ENCODE measurements at regions not wholly inside any gene's neighbourhood (a gene's known extent, or its start where the extent isn't known, plus 50 kb on each side); places are given as distances from the start of the nearest gene placed in this dataset.
A peak's percentile ranks its signal among the peaks of the same experiment; 100 is the strongest.

- DNase-seq: no peak
These were observed 246.7 kb upstream of the TPK1 start for GRCh38 chr7:145082366-145083161.

GRCh38 chr7:145065473-145065872 lies 229.6 kb upstream of the TPK1 start:
- DNase-seq: no peak

DNA sequence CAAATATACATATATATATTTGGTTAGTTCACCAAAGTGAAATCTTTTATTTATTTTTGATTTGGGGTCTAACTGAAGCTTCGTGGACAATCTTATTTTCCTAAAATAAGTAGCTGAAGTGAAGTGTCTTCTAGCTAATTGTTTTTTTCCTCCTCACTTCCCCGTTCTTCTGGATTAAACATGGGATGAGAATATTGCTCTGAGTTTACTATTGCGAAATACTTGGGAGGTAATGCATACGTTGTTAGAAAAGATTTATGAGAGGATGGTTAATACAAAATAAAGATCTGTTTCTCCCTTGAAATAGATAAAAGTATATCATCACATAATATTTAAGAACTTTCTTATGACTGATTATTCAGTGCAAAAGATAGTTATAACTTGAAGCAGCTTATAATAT lies 228.3 kb upstream of the TPK1 start:
- no peak for DNase-seq

- DNase-seq: no peak
These were observed 217.9 kb upstream of the TPK1 start for GRCh38 chr7:145053781-145054180.

DNA sequence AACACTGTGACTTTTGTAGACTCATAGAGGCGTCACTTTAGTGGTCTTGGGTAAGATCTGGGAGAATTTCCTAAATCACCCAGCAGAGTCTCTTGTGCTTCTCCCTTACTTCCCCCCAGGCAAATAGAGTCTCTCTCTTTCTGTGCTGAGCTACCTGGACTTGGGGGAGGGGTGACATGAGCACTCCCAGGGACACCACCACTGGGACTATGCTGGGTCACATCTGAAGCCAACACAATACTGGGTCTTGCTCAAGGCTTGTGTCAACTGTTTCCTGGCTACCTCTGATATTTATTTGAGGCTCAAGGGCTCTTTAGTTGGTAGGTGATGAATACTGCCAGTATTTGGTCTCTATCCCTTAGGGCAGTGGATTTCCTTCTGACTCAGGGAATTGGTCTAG lies 214.6 kb upstream of the TPK1 start:
- DNase-seq: no peak

- peak; percentile 6 for DNase-seq
These were observed 201.0 kb upstream of the TPK1 start for GRCh38 chr7:145036604-145037405.

DNA sequence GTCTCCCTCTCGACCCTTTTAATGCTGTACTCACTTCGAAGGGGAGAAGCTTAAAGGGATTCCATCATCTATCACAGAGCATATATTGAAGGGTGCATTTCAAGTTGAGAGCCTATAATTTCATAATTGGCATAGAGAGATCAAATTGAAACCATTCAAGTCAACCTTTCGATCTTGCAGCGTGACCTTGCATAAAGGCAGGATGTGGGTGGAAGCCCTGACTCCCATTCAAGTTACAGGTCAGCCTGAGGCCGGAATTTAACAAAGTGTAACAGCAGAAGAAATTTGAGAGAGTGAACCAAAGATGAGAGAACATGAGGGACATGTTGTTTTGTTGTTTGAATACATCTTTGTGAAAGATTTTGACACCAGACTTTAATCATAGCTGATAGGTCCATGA lies 195.3 kb upstream of the TPK1 start:
- DNase-seq: no peak

DNA sequence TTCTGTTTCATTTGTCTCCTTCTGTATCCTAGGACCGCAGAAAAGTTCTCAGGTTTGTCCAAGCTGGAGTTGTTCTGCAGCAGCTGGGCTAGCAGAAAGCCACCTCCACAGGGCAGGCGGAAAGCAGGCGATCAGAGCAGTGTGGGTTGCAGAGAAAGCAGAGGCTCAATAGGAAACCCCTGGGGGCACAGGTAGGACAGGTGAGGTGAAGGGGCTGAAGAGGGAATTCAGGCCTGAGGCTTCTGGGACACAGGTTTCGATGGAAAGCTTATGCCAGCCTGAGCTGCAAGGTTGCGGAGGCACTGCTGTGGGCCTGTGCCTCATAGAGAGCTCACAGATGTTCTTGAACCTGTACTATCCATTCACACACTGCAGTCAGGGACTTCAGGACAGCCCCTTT lies 194.9 kb upstream of the TPK1 start:
- DNase-seq: no peak

- no peak for DNase-seq
These were observed 184.6 kb upstream of the TPK1 start for GRCh38 chr7:145020454-145020853.

- no peak for DNase-seq
These were observed 180.2 kb upstream of the TPK1 start for GRCh38 chr7:145016068-145016467.

DNA sequence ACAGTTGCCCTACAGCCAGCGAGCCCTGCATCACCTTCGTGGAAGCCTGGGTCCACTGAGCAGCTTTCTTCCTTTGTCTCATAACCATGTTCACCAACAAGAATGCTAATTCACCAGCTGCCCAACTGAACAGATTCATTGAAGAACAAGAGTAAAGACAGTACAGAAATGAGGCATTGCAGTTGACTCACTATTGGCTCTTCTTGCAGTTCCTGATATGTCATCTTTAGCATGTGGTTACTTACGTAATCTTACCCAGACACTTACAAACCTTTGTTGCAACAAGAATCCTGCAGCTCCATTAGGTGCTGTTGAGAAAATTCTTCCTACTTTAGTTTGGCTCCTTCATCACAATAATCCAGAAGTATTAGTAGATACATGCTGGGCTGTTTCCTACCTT lies 174.0 kb upstream of the TPK1 start:
- no peak for DNase-seq

DNA sequence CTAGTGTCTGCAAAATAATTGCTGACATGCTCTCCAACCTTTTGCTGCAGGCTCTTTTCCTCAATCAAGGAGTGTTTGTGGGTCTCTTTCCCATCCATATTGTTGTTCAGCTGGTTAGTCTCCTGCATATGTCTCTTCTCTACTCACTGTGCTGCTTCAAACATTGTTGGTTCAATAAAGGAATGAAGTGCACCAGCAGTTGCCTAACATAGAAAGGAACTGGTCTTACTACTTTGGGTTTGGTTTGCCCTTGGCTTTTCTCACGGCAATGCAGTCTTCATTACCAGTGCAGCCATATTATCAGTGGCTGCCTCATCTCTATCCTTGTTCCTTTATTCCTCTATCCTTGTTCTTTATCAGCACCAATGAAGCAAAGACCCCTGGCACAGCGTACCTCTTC lies 169.7 kb upstream of the TPK1 start:
- DNase-seq: no peak

DNA sequence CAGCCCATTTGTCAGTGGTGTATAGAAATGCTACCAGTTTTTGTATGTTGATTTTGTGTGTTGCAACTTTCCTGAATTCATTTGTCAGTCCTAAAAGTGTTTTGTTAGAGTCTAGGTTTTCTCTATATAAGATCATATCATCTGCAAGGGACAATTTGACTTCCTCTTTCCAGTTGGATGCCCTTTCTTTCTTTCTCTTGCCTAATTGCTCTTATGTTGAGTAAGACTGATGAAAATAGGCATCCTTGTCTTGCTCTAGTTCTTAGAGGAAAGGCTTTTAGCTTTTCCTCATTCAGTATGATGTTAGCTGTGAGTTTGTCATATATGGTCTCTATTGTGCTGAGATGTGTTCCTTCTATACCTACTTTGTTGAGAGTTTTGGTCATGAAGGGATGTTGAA lies 161.7 kb upstream of the TPK1 start:
- no peak for DNase-seq

GRCh38 chr7:144995495-144995894 lies 159.6 kb upstream of the TPK1 start:
- DNase-seq: no peak

DNA sequence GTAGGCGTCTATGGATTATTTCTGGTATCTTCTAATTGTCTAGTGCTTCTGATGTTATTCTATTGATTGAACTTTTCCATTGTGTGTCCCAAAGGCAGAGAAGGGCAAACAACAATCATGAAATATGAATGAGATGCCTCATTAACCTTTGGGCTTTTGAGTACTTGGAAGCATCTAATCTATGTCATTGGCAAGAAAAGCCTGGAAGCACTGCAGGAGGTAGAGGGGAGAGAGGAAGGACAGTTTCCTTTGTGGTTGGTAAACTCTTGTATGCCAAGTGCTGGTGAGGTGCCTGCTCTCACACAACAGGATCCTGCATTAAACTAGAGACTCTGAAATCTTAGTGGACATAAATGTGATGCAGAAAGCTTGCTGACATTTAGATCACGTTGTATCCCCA lies 155.2 kb upstream of the TPK1 start:
- no peak for DNase-seq

GRCh38 chr7:144987686-144988085 lies 151.8 kb upstream of the TPK1 start:
- no peak for DNase-seq

DNA sequence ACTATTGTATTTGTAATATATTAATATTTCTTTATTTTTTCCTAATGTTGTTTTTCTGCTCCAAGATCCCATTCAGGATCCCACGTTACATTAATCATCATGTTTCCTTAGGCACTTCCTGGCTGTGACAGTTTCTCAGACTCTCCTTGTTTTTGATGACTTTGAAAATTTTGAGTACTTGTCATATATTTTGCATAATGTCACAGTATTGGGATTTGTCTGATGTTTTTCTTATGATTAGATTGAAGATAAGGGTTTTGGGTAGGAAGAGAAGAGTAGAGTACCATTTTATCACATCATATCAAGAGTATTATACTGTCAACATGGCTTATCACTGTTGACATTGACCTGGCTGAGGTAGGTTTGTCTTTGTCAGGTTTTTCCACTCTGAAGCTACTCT lies 146.3 kb upstream of the TPK1 start:
- DNase-seq: no peak

- DNase-seq: no peak
These were observed 140.0 kb upstream of the TPK1 start for GRCh38 chr7:144975882-144976281.

DNA sequence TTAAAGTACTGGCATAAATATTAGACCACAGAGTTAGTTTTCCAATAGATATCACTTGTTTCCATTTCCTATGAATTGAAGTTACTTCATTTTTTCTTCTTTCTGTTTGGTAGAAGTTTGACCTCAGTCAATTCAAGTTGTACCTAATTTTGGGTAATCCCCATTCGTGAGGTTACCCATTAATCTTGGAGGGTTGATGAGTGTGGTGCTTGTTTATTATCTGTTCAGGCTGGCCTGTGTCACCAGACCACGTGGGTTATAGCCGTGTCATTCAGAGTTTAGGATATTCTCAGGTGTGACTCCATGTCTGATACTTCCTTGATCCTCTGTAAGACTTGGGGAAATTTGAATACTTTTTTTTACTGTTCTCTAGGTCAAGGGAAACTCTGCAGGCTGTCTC lies 133.9 kb upstream of the TPK1 start:
- no peak for DNase-seq

DNA sequence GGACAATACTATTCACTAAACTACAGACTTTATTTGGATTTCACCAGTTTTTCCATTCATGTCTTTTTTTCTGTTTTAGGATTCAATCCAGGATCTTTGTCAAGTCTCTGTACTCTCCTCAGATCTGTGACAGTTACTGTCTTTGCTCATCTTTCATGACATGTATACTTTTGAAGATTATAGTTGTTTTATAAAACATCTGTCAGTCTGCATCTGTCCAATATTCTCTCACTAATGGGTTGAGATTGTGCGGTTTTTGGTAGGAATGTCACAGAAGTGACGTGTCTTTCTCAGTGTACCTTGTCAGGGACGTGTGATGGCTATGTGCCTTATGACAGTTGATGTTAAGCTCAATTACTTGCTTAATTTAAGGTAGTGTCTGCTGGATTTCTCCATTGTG lies 124.9 kb upstream of the TPK1 start:
- DNase-seq: no peak

GRCh38 chr7:144957998-144958397 lies 122.1 kb upstream of the TPK1 start:
- no peak for DNase-seq

DNA sequence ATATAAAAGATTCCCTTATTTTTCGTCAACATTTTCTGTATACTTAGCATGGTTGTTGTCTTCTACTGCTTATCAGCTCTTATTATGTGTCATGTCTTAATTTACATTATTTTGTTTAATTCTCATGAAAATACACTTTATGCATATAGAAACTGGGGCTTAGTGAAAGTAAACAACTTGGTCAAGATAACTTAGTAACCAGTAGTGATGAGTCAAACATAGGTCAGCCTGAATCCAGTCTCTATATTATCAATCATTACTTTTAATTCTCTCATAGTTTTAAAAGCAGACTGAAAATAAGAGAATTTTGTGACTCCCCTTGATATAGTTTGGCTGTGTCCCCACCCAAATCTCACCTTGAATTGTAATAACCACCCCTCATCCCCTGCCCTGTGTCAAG lies 119.6 kb upstream of the TPK1 start:
- DNase-seq: no peak

- no peak for DNase-seq
These were observed 105.3 kb upstream of the TPK1 start for GRCh38 chr7:144941127-144941526.

DNA sequence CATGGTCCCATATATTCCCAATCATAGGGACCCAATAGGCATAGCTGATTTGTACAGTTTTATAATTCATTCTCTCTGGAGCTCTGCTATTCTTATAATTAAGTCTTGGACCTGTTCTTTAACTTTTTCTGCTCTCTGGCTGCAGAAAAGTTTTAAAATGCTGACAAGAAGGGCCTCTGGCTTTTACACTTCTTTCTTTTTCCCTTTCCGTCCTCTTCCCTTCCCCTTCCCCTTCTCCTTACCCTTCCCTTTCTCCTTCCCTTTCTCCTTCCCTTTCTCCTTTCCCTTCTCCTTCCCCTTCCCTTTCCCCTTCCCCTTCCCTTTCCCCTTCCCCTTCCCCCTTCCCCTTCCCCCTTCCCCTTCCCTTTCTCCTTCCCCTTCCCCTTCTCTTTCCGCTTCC lies 101.3 kb upstream of the TPK1 start:
- DNase-seq: no peak

- DNase-seq: no peak
These were observed 100.5 kb upstream of the TPK1 start for GRCh38 chr7:144936314-144936713.

Data from T-helper 9 cell (primary cell).